GM21825 (cell line): ENCODE measurements at regions not wholly inside any gene's neighbourhood (a gene's known extent, or its start where the extent isn't known, plus 50 kb on each side); places are given as distances from the start of the nearest gene placed in this dataset.

Experiments
- ATAC-seq: cut with Tn5 transposase; IDR thresholded peaks from one replicate; pipeline ENCODE4 v1.9.1; 2021; ENCODE audit warnings: mild to moderate bottlenecking, moderate library complexity; ENCODE audit not compliant: unreplicated experiment

GRCh38 chr15:61421470-61421869, 192.4 kb upstream of the RORA start:
- ATAC-seq, result no peak

- ATAC-seq, result no peak
Measured at GRCh38 chr15:61420546-61420945, 191.4 kb upstream of the RORA start.

GRCh38 chr15:61415617-61416120, 186.6 kb upstream of the RORA start:
- no peak for ATAC-seq

GRCh38 chr15:61411902-61412510, 182.9 kb upstream of the RORA start:
- ATAC-seq, result no peak

GRCh38 chr15:61410662-61411061, 181.6 kb upstream of the RORA start:
- ATAC-seq, result no peak

GRCh38 chr15:61404567-61404966, 175.5 kb upstream of the RORA start:
- no peak for ATAC-seq

GRCh38 chr15:61403884-61404283, 174.8 kb upstream of the RORA start:
- no peak for ATAC-seq

GRCh38 chr15:61401903-61402698, 173.0 kb upstream of the RORA start:
- ATAC-seq, result no peak

- ATAC-seq, result no peak
Measured at GRCh38 chr15:61398310-61398709, 169.2 kb upstream of the RORA start.

GRCh38 chr15:61396235-61396919, 167.3 kb upstream of the RORA start:
- ATAC-seq, result no peak

GRCh38 chr15:61393949-61394348, 164.8 kb upstream of the RORA start:
- no peak for ATAC-seq

GRCh38 chr15:61393524-61393923, 164.4 kb upstream of the RORA start:
- ATAC-seq, result no peak

GRCh38 chr15:61390138-61390537, 161.0 kb upstream of the RORA start:
- ATAC-seq, result no peak

GRCh38 chr15:61389334-61390028, 160.4 kb upstream of the RORA start:
- no peak for ATAC-seq

- no peak for ATAC-seq
Measured at GRCh38 chr15:61387675-61388074, 158.6 kb upstream of the RORA start.

- no peak for ATAC-seq
Measured at GRCh38 chr15:61383421-61383820, 154.3 kb upstream of the RORA start.

- ATAC-seq, result no peak
Measured at GRCh38 chr15:61382927-61383326, 153.8 kb upstream of the RORA start.

- ATAC-seq, result no peak
Measured at GRCh38 chr15:61381501-61381900, 152.4 kb upstream of the RORA start.

- ATAC-seq, result no peak
Measured at GRCh38 chr15:61380270-61380669, 151.2 kb upstream of the RORA start.

- ATAC-seq, result no peak
Measured at GRCh38 chr15:61379005-61379404, 149.9 kb upstream of the RORA start.

GRCh38 chr15:61376961-61377360, 147.9 kb upstream of the RORA start:
- no peak for ATAC-seq
